NCI-H345 (cell line): ENCODE measurements at regions not wholly inside any gene's neighbourhood (a gene's known extent, or its start where the extent isn't known, plus 50 kb on each side); places are given as distances from the start of the nearest gene placed in this dataset.
A peak's percentile ranks its signal among the peaks of the same experiment; 100 is the strongest.

Source experiments
- DNase-seq: peaks from one replicate; lab custom pipeline; 2025; lab: John Stamatoyannopoulos, UW

- DNase-seq, result peak; percentile 50
These were observed 117.5 kb downstream of the EDEM1 start for GRCh38 chr3:5304789-5305683.

GRCh38 chr3:5305684-5305989 lies 118.1 kb downstream of the EDEM1 start:
- no peak for DNase-seq

GRCh38 chr3:5309171-5309570 lies 121.7 kb downstream of the EDEM1 start:
- no peak for DNase-seq

GRCh38 chr3:5309602-5310001 lies 122.1 kb downstream of the EDEM1 start:
- DNase-seq, result no peak

- no peak for DNase-seq
These were observed 123.0 kb downstream of the EDEM1 start for GRCh38 chr3:5310509-5310908.

GRCh38 chr3:5312290-5312689 lies 124.8 kb downstream of the EDEM1 start:
- DNase-seq, result no peak

GRCh38 chr3:5314897-5315296 lies 127.4 kb downstream of the EDEM1 start:
- DNase-seq, result no peak

- no peak for DNase-seq
These were observed 130.1 kb downstream of the EDEM1 start for GRCh38 chr3:5317557-5317956.

- no peak for DNase-seq
These were observed 131.9 kb downstream of the EDEM1 start for GRCh38 chr3:5319454-5319853.

- DNase-seq, result no peak
These were observed 134.3 kb downstream of the EDEM1 start for GRCh38 chr3:5321666-5322340.

GRCh38 chr3:5324780-5325179 lies 137.3 kb downstream of the EDEM1 start:
- no peak for DNase-seq

GRCh38 chr3:5330152-5330810 lies 142.8 kb downstream of the EDEM1 start:
- no peak for DNase-seq

GRCh38 chr3:5331567-5332269 lies 144.2 kb downstream of the EDEM1 start:
- no peak for DNase-seq

- no peak for DNase-seq
These were observed 144.9 kb downstream of the EDEM1 start for GRCh38 chr3:5332270-5332956.

- peak; percentile 41 for DNase-seq
These were observed 152.5 kb downstream of the EDEM1 start for GRCh38 chr3:5339967-5340535.

- no peak for DNase-seq
These were observed 154.1 kb downstream of the EDEM1 start for GRCh38 chr3:5341610-5342009.

GRCh38 chr3:5343459-5343858 lies 156.0 kb downstream of the EDEM1 start:
- peak; percentile 85 for DNase-seq

GRCh38 chr3:5344707-5345106 lies 157.2 kb downstream of the EDEM1 start:
- no peak for DNase-seq

GRCh38 chr3:5347486-5347885 lies 160.0 kb downstream of the EDEM1 start:
- DNase-seq, result peak; percentile 74

GRCh38 chr3:5348229-5348902 lies 160.9 kb downstream of the EDEM1 start:
- no peak for DNase-seq

- DNase-seq, result no peak
These were observed 161.8 kb downstream of the EDEM1 start for GRCh38 chr3:5349343-5349742.
